Endothelial cell (in vitro differentiated cells): ENCODE measurements at regions not wholly inside any gene's neighbourhood (a gene's known extent, or its start where the extent isn't known, plus 50 kb on each side); places are given as distances from the start of the nearest gene placed in this dataset.

Experiments
- DNase-seq: peaks from one replicate; pipeline ENCODE4 v3.0.0; 2021; ENCODE audit warnings: low spot score
- H3K27ac Mint-ChIP-seq: one replicate; pipeline ENCODE4 v1.8.0; 2021; ENCODE audit warnings: mixed read lengths, inconsistent platforms; ENCODE audit not compliant: unreplicated experiment
- H3K27me3 Mint-ChIP-seq: one replicate; pipeline ENCODE4 v1.8.0; 2021; ENCODE audit warnings: mild to moderate bottlenecking, moderate library complexity, mixed read lengths, inconsistent platforms; ENCODE audit not compliant: unreplicated experiment
- H3K36me3 Mint-ChIP-seq: one replicate; pipeline ENCODE4 v1.8.0; 2021; ENCODE audit warnings: mild to moderate bottlenecking, low read depth, mixed read lengths, inconsistent platforms; ENCODE audit not compliant: unreplicated experiment
- H3K4me1 Mint-ChIP-seq: one replicate; pipeline ENCODE4 v1.8.0; 2021; ENCODE audit warnings: mild to moderate bottlenecking, mixed read lengths, inconsistent platforms; ENCODE audit not compliant: unreplicated experiment
- H3K4me3 Mint-ChIP-seq: one replicate; pipeline ENCODE4 v1.8.0; 2021; ENCODE audit warnings: mild to moderate bottlenecking, mixed read lengths, inconsistent platforms; ENCODE audit not compliant: unreplicated experiment
- H3K9me3 Mint-ChIP-seq: one replicate; pipeline ENCODE4 v1.8.0; 2021; ENCODE audit warnings: mixed read lengths, inconsistent platforms; ENCODE audit not compliant: unreplicated experiment
- CTCF ChIP-seq: fragments of 200-600 bp; sonication (generic); IDR thresholded peaks from one replicate; pipeline ENCODE4 v1.5.0; 2021; ENCODE audit warnings: antibody characterized with exemption; ENCODE audit not compliant: unreplicated experiment

- Mint-ChIP-seq H3K9me3 (no peaks in the 10 kb centered on the region), H3K27me3 (peaks cover 5% of the 10 kb centered on the region), H3K4me1 (peaks cover 12% of the 10 kb centered on the region), H3K27ac (no peak overlapping the region), H3K36me3 (no peaks in the 10 kb centered on the region), H3K4me3 (no peak overlapping the region)
- DNase-seq: no peak
- TF ChIP-seq CTCF: no peak
Measured at GRCh38 chr1:239053279-239053678, 333.1 kb upstream of the CHRM3 start.

- TF ChIP-seq CTCF: no peak
- Mint-ChIP-seq H3K27me3 (peaks cover 3% of the 10 kb centered on the region), H3K9me3 (no peaks in the 10 kb centered on the region), H3K27ac (no peak overlapping the region), H3K4me3 (no peak overlapping the region), H3K4me1 (no peaks in the 10 kb centered on the region), H3K36me3 (no peaks in the 10 kb centered on the region)
- DNase-seq: no peak
Measured at GRCh38 chr1:239049571-239049970, 336.8 kb upstream of the CHRM3 start.

- H3K4me3 Mint-ChIP-seq: no peak overlapping the region
- DNase-seq: no peak
- no peak for TF ChIP-seq CTCF
- no peaks in the 10 kb centered on the region for H3K36me3 Mint-ChIP-seq
- H3K27me3 Mint-ChIP-seq: peaks cover 1% of the 10 kb centered on the region
- H3K9me3 Mint-ChIP-seq: no peaks in the 10 kb centered on the region
- H3K27ac Mint-ChIP-seq: no peak overlapping the region
- H3K4me1 Mint-ChIP-seq: no peaks in the 10 kb centered on the region
Measured at GRCh38 chr1:239044829-239045228, 341.5 kb upstream of the CHRM3 start.

GRCh38 chr1:239040523-239040922 is 345.8 kb upstream of the CHRM3 start:
- Mint-ChIP-seq H3K4me1 (no peaks in the 10 kb centered on the region), H3K4me3 (no peak overlapping the region), H3K36me3 (no peaks in the 10 kb centered on the region), H3K27ac (no peak overlapping the region), H3K27me3 (peaks cover 1% of the 10 kb centered on the region), H3K9me3 (no peaks in the 10 kb centered on the region)
- DNase-seq: no peak
- TF ChIP-seq CTCF: no peak

GRCh38 chr1:239031310-239031709 is 355.1 kb upstream of the CHRM3 start:
- no peak for DNase-seq
- Mint-ChIP-seq H3K4me1 (no peaks in the 10 kb centered on the region), H3K4me3 (no peak overlapping the region), H3K27ac (no peak overlapping the region), H3K27me3 (no peaks in the 10 kb centered on the region), H3K9me3 (no peaks in the 10 kb centered on the region), H3K36me3 (no peaks in the 10 kb centered on the region)
- no peak for TF ChIP-seq CTCF
